ENCODE measurements at regions not wholly inside any gene's neighbourhood (a gene's known extent, or its start where the extent isn't known, plus 50 kb on each side); places are given as distances from the start of the nearest gene placed in this dataset.

GRCh38 chr11:38246451-38246850 lies 1648.4 kb upstream of the RAG2 start:
- TF ChIP-seq BHLHE40 (IDR thresholded peaks at IDR 0.05; ENCODE audit: low read depth, low read length), result no peak
- TF ChIP-seq TP53 (CRISPR knock-in tag; IDR thresholded peaks at IDR 0.05), result no peak
- no peak for TF ChIP-seq HDAC2 (IDR thresholded peaks at IDR 0.05)
- TF ChIP-seq CTCF (IDR thresholded peaks at IDR 0.05), result no peak
- TF ChIP-seq EHMT2 (IDR thresholded peaks at IDR 0.05; ENCODE audit: low read depth), result no peak
- TF ChIP-seq MAFK (IDR thresholded peaks at IDR 0.05; ENCODE audit: partially characterized antibody), result peak; percentile 70
- TF ChIP-seq SMC3 (IDR thresholded peaks at IDR 0.05), result no peak
- TF ChIP-seq CHD2 (IDR thresholded peaks at IDR 0.05; ENCODE audit: low read length, partially characterized antibody), result no peak
- TF ChIP-seq EP300 (IDR thresholded peaks at IDR 0.05), result no peak
